GM21526 (cell line): ENCODE measurements at regions not wholly inside any gene's neighbourhood (a gene's known extent, or its start where the extent isn't known, plus 50 kb on each side); places are given as distances from the start of the nearest gene placed in this dataset.
"Not testable (repeated sequence)": the region's sequence is repeated elsewhere in the genome, so short reads cannot be mapped to it uniquely, and the experiment has no call there.

ENCODE experiments used
- ATAC-seq: cut with Tn5 transposase; IDR thresholded peaks from one replicate; pipeline ENCODE4 v1.9.1; 2021; ENCODE audit warnings: moderate library complexity; ENCODE audit not compliant: unreplicated experiment, low FRiP score

DNA sequence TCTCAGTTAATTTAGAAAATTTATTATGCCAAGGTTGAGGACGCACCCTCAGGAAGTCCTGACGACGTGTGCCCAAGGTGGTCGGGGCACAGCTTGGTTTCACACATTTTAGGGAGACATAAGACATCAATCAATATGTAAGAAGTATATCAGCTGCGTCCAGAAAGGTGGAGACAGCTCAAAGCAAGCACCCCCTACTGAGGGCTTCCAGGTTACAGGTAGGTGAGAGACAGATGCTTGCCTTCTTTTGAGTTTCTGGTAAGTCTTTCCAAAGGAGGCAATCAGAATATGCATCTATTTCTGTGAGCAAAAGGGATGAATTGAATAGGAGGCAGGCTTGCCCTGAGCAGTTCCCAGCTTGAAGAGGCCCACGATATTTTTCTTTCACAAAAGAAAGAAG is 614.3 kb downstream of the XPNPEP1 start:
- no peak for ATAC-seq

DNA sequence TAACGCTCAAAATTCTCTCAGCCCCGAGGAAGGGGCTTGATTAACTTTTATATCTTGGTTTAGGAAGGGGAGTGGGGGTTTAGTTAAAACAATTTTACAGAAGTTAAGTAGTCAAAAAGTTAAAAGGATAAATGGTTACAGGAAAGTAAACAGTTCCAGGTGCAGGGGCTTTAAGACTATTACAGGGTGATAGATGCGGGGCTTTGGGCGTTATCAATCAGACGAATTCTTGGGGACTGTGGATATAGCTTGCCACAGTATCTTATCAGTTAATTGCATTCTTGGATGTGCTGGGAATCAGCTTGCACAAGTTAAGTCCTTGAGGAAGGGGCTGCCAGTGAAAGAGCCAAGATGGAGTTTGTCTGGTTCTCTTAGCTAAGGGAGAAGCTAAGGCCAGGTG is 616.2 kb downstream of the XPNPEP1 start:
- ATAC-seq: not testable (repeated sequence)

GRCh38 chr10:109306698-109307097 is 616.6 kb downstream of the XPNPEP1 start:
- no peak for ATAC-seq

GRCh38 chr10:109287858-109288257 is 635.5 kb downstream of the XPNPEP1 start:
- no peak for ATAC-seq

DNA sequence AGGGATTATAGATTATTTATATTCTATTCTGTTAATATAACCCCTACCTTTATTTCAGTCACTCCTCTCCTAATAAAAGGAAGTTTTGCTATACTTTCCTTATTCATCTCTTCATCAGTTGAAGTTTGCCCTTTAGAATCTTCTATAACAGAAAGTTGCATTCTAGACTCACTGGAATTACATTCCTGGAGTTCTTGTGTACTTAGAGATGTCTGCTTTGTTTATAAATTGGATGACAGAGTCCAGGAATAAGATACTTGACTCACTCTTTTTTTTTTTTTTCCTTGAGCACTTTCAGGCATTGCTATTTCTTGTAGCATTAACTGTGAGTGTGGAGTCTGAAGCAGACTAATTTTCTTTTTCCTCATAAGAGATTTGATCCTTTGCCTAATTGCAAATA is 640.8 kb downstream of the XPNPEP1 start:
- ATAC-seq: no peak

- ATAC-seq: no peak
These were observed 642.0 kb downstream of the XPNPEP1 start for GRCh38 chr10:109281347-109281746.

GRCh38 chr10:109280837-109281236 is 642.5 kb downstream of the XPNPEP1 start:
- no peak for ATAC-seq

- no peak for ATAC-seq
These were observed 645.9 kb downstream of the XPNPEP1 start for GRCh38 chr10:109277456-109277855.

- ATAC-seq: no peak
These were observed 647.4 kb downstream of the XPNPEP1 start for GRCh38 chr10:109275960-109276359.

- no peak for ATAC-seq
These were observed 648.6 kb downstream of the XPNPEP1 start for GRCh38 chr10:109274681-109275080.

DNA sequence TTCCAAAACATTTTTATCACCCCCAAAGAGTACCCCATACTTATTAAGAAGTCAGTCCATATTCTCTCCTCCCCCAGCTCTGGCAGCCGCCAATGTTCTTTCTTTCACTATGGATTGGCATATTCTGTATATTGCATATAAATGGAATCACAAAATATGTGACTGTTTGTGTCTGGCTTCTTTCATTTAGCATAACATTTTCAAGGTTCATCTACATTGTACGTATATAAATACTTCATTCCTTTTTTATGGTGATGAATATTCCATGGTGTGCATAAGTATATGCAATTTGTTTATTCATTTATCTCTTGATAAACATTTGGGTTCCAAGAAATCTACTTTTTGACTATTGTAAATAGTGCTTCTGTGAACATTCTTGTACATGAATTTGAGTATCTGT is 653.1 kb downstream of the XPNPEP1 start:
- ATAC-seq: no peak

- ATAC-seq: no peak
These were observed 659.3 kb downstream of the XPNPEP1 start for GRCh38 chr10:109264004-109264403.

DNA sequence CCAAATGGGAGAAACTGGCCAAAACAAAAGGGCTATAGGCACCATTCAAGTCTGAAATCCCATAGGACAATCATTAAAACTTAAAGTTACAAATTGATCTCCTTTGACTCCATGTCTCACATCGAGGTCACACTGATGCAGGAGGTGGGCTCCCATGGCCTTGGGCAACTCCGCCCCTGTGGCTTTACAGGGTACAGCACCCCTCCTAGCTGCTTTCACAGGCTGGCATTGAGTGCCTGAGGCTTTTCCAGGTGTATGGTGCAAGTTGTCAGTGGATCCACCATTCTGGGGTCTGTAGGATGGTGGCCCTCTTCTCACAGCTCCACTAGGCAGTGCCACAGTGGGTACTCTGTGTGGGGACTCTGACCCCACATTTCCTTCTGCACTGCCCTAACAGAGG is 662.1 kb downstream of the XPNPEP1 start:
- ATAC-seq: no peak

GRCh38 chr10:109259293-109259692 is 664.0 kb downstream of the XPNPEP1 start:
- no peak for ATAC-seq

DNA sequence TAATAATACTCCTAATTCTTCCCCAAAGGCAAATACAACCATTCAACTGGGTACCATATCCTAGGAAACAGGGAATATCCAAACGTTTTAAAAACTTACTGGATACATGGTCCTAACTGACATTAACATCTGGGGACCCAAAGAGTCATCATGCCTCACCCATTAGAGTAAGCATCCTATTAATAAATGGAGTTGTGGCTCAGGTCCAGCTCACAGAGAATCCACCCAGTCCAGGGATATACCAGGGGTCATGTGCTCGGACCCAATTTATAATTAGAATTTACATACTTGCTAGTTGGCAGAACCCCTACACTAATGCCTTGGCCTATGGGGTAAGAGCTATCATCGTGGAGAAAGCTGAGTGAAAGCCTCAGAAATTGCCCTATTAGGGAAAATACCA is 670.0 kb downstream of the XPNPEP1 start:
- ATAC-seq: no peak

GRCh38 chr10:109250152-109250551 is 673.2 kb downstream of the XPNPEP1 start:
- ATAC-seq: no peak

GRCh38 chr10:109247814-109248213 is 675.5 kb downstream of the XPNPEP1 start:
- no peak for ATAC-seq

DNA sequence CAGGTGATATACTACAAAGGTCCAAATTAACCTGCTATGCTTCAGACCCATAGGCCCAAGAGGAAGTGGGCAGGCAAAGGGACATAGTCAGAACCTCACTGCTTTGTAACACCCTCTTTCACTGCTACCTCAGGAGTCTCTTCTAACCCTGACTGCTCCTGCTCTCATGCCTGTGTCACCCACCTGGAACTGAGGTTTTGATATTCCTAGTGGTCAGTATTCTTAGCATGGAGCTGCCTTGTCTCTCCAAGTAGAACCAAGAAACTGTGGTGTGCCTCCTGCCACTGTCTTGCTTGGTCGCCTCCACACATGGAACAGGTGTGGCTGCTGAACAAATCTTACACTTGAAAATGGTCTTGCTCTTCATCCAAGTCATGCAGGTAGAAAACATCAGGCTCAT is 677.5 kb downstream of the XPNPEP1 start:
- ATAC-seq: no peak

DNA sequence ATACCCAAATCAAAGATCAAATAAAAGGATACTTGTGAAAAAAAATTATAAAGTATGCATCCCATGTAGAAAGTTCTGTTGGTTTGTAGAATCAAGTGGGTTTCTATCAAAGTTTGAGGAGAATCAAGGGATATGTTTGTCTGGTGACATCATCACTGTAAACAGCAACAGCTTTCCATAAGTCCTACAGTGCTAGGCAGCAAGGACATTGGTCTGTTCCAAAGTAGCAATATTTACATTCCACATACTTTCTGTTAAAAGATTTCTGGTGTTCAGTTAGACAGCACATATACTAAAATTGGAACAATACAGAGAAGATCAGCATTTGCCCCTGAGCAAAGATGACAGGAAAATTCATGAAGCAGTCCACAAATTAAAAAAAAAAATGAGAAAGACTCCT is 683.9 kb downstream of the XPNPEP1 start:
- ATAC-seq: no peak

DNA sequence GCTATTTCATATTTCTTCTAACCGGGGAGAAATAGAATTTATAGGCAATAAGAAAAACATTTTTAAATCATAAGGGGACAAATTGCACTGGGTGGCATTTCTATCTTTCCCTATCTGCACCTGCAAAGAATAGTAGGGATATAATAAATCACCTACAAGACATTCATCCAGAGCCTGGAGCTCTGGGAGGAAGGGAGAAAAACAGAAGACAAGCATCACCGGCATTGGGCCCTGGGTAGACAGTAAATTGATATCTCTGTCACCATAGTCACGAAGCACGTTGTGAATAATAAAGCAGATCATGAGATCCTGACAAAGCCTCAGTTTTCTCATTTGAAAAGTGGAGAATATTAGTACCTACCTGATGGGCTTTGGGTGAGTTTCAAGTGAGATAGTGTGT is 685.6 kb downstream of the XPNPEP1 start:
- ATAC-seq: no peak

DNA sequence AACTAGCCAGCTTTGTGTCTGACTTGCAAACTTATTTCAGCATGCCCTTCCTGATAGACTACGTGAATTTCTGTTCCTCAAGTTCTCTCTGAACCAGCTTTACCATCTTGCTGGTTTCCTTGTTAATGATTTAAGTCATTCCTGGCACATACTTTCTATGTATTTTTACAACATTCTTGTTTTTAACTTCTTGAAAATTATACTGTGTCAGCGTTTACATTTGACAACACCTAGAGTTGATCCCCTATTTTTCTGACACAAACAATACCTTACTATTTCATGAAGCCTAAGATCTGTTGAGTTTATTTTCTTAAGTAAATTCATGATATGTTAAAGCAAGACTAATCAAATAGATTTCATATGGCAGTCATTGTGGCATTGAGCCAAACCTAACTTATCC is 686.3 kb downstream of the XPNPEP1 start:
- no peak for ATAC-seq

DNA sequence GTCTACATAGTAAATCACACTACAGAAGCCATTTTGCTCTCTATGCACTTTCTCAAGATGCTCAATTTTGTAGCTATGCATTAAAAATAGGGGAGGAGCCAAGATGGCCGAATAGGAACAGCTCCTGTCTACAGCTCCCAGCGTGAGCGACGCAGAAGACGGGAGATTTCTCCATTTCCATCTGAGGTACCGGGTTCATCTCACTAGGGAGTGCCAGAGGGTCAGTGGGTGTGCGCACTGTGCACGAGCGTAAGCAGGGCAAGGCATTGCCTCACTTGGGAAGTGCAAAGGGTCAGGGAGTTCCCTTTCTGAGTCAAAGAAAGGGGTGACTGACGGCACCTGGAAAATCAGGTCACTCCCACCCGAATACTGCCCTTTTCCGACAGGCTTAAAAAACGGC is 699.8 kb downstream of the XPNPEP1 start:
- ATAC-seq: not testable (repeated sequence)

- no peak for ATAC-seq
These were observed 703.2 kb downstream of the XPNPEP1 start for GRCh38 chr10:109219935-109220605.
